ENCODE measurements at regions not wholly inside any gene's neighbourhood (a gene's known extent, or its start where the extent isn't known, plus 50 kb on each side); places are given as distances from the start of the nearest gene placed in this dataset.

GRCh38 chr17:13297183-13297582, 279.4 kb upstream of the ELAC2 start:
- TF ChIP-seq USF2 (IDR thresholded peaks at IDR 0.05; ENCODE audit: low read length) (no peak), RAD21 (IDR thresholded peaks at IDR 0.05 in 1 of 2, conservative IDR thresholded peaks at IDR 0.05 in 1 of 2; ENCODE audit: low read depth in 2 of 2, low read length in 2 of 2) (no peak), RBBP5 (IDR thresholded peaks at IDR 0.05; ENCODE audit: borderline replicate concordance, low read depth, low read length) (no peak), SP1 (IDR thresholded peaks at IDR 0.05; ENCODE audit: low read depth, low read length) (no peak), POLR2AphosphoS5 (IDR thresholded peaks at IDR 0.05; ENCODE audit: low read depth, low read length) (no peak), JUN (IDR thresholded peaks at IDR 0.05; ENCODE audit: low read depth, low read length) (no peak), EZH2 (IDR thresholded peaks at IDR 0.05; ENCODE audit: low read depth, low read length, severe bottlenecking) (no peak), CTCF (IDR thresholded peaks at IDR 0.05; ENCODE audit: control extremely low read depth in 1 of 3, insufficient read depth in 1 of 3, low read depth in 1 of 3, low read length in 3 of 3) (no peak), SUZ12 (IDR thresholded peaks at IDR 0.05; ENCODE audit: low read length) (no peak), RXRA (IDR thresholded peaks at IDR 0.05; ENCODE audit: insufficient read depth, low read depth, low read length) (no peak), HDAC6 (IDR thresholded peaks at IDR 0.05; ENCODE audit: low read depth, low read length) (no peak), MAFK (IDR thresholded peaks at IDR 0.05; ENCODE audit: low read depth, low read length) (no peak), EP300 (IDR thresholded peaks at IDR 0.05; ENCODE audit: borderline replicate concordance in 1 of 2, low read depth in 2 of 2, low read length in 2 of 2) (no peak), POLR2A (IDR thresholded peaks at IDR 0.05; ENCODE audit: control extremely low read depth in 1 of 2, low read depth in 2 of 2, low read length in 2 of 2) (no peak)
